Vagina (tissue), 2 donors: ENCODE measurements at regions not wholly inside any gene's neighbourhood (a gene's known extent, or its start where the extent isn't known, plus 50 kb on each side); places are given as distances from the start of the nearest gene placed in this dataset.

Experiments
- DNase-seq, 2 donors: peaks; one replicate each; pipeline ENCODE4 v3.0.0-alpha.2; 2017; ENCODE audit errors: extremely low spot score in 2 of 2
- H3K27ac ChIP-seq: fragments of 200-600 bp; sonication (generic); one replicate; pipeline ENCODE4 v1.5.1; 2019
- H3K27me3 ChIP-seq: fragments of 200-600 bp; sonication (generic); one replicate; pipeline ENCODE4 v1.5.1; 2019
- H3K36me3 ChIP-seq, 2 donors: fragments of 200-600 bp; sonication (generic); one replicate each; pipeline ENCODE4 v1.5.1; 2017 to 2019
- H3K4me1 ChIP-seq: fragments of 200-600 bp; sonication (generic); one replicate; pipeline ENCODE4 v1.5.1; 2019
- H3K4me3 ChIP-seq, 2 donors: fragments of 200-600 bp; sonication (generic); 1 replicate in 1 of 2; 2 replicates in 1 of 2; pipeline ENCODE4 v1.5.1; 2016 to 2019
- H3K9me3 ChIP-seq: fragments of 200-600 bp; sonication (generic); one replicate; pipeline ENCODE4 v1.5.1; 2019
- POLR2A ChIP-seq, 2 donors: fragments of 450-650 bp; IDR thresholded peaks; one replicate each; pipeline ENCODE4 v1.6.1; 2017; ENCODE audit warnings: antibody characterized with exemption in 2 of 2, mild to moderate bottlenecking in 2 of 2, moderate library complexity in 2 of 2
- POLR2AphosphoS5 ChIP-seq, 2 donors: sonication (generic); formaldehyde crosslinking; IDR thresholded peaks; one replicate each; pipeline ENCODE4 v1.9.0; 2017; ENCODE audit warnings: antibody characterized with exemption in 2 of 2, mild to moderate bottlenecking in 2 of 2, low read depth in 1 of 2; ENCODE audit not compliant: insufficient read depth in 1 of 2
- intact Hi-C: fragments of 100-400 bp; cut with DNase I; formaldehyde crosslinking; loops from one replicate; pipeline ENCODE4 v1.15.1; 2023
- TF ChIP-seq, protein P1 (sequence below), 3 experiments: fragments of 450-650 bp in 2 of 3; fragments of 200-600 bp in 1 of 3; sonication (generic) in 1 of 3; IDR thresholded peaks; one replicate each; pipeline ENCODE4 v1.5.1; 2017 to 2019; ENCODE audit warnings: antibody characterized with exemption in 3 of 3, mild to moderate bottlenecking in 2 of 3, moderate library complexity in 2 of 3

DNA sequence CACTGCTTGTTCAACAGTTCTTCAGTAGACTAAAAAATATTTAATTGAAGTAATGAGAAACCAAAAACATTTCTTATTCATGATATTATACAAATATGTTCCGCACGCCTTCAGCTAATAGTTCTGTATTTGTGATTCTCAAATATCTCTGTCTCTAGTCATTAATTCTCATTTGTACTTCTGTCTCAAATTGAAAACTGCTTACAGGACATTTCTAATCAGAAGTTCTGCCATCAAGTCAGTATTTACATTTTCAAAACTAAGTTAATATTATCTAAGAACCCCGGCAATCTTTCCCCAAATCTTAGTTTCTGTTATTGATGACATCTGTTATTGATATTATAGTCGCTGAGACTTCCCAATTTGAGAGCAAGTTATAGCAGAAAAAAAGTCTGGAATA is 78.6 kb upstream of the PGRMC2 start:
- TF ChIP-seq POLR2A (IDR thresholded peaks at IDR 0.05) (no peak), POLR2AphosphoS5 (IDR thresholded peaks at IDR 0.05; ENCODE audit: insufficient read depth in 1 of 2, low read depth in 1 of 2) (no peak)
- TF ChIP-seq, protein P1, sequence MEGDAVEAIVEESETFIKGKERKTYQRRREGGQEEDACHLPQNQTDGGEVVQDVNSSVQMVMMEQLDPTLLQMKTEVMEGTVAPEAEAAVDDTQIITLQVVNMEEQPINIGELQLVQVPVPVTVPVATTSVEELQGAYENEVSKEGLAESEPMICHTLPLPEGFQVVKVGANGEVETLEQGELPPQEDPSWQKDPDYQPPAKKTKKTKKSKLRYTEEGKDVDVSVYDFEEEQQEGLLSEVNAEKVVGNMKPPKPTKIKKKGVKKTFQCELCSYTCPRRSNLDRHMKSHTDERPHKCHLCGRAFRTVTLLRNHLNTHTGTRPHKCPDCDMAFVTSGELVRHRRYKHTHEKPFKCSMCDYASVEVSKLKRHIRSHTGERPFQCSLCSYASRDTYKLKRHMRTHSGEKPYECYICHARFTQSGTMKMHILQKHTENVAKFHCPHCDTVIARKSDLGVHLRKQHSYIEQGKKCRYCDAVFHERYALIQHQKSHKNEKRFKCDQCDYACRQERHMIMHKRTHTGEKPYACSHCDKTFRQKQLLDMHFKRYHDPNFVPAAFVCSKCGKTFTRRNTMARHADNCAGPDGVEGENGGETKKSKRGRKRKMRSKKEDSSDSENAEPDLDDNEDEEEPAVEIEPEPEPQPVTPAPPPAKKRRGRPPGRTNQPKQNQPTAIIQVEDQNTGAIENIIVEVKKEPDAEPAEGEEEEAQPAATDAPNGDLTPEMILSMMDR (IDR thresholded peaks at IDR 0.05), result no peak
- Histone ChIP-seq H3K4me1 (no peaks in the 10 kb centered on the region), H3K9me3 (no peaks in the 10 kb centered on the region), H3K4me3 (no peak overlapping the region), H3K36me3 (no peaks in the 10 kb centered on the region), H3K27me3 (no peaks in the 10 kb centered on the region), H3K27ac (no peak overlapping the region)
- DNase-seq, result no peak
- intact Hi-C loops, result no loop called here

DNA sequence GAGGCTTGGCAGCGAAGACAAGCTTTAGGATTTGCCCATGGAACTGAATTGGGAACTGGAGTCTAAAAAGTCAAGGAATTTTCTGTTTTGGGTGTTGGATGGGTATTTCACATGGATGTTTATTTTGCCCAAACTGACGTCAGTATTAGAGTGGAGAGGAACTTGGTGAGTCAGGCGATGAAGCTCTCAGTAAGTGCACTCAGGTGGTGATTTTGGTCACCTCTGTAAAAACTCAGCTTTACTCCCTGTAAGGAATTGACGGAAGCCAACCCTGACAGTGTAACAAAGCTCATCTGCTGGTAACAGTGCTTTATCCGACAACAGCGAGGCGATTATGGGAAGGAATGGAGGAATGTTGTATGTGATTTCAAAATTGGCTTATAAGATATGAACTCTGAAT is 77.0 kb upstream of the PGRMC2 start:
- intact Hi-C loops, result no loop called here
- no peaks in the 10 kb centered on the region for H3K9me3 ChIP-seq
- H3K36me3 ChIP-seq, result no peaks in the 10 kb centered on the region
- H3K27ac ChIP-seq, result no peak overlapping the region
- no peaks in the 10 kb centered on the region for H3K27me3 ChIP-seq
- no peaks in the 10 kb centered on the region for H3K4me1 ChIP-seq
- H3K4me3 ChIP-seq, result no peak overlapping the region
- no peak for DNase-seq
- no peak for TF ChIP-seq POLR2AphosphoS5 (IDR thresholded peaks at IDR 0.05; ENCODE audit: insufficient read depth in 1 of 2, low read depth in 1 of 2)
- TF ChIP-seq POLR2A (IDR thresholded peaks at IDR 0.05), result no peak
- TF ChIP-seq, protein P1 (IDR thresholded peaks at IDR 0.05), result no peak

DNA sequence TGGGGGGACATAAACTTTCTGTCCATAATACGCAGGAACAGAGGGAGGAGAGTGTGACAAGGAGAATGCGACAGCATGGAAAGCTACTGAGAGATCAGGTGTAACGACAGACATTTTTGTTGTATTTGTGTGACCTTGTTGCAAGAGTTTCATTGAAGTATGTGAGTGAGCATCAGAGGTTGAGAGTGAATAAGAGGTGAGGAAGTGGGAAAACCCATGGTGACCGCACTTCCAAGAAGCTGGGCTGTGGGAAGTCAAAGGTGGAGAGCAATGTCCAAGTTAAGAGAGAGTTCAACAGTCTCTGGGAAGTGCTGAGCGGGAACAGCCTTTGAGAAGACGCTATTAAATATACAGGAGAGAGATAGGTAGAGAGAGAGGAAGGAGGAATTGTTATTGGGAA is 76.4 kb upstream of the PGRMC2 start:
- no peak for DNase-seq
- intact Hi-C loops, result no loop called here
- H3K4me1 ChIP-seq, result no peaks in the 10 kb centered on the region
- TF ChIP-seq, protein P1 (IDR thresholded peaks at IDR 0.05), result no peak
- TF ChIP-seq POLR2A (IDR thresholded peaks at IDR 0.05), result no peak
- no peak for TF ChIP-seq POLR2AphosphoS5 (IDR thresholded peaks at IDR 0.05; ENCODE audit: insufficient read depth in 1 of 2, low read depth in 1 of 2)
- H3K27ac ChIP-seq, result no peak overlapping the region
- no peaks in the 10 kb centered on the region for H3K9me3 ChIP-seq
- H3K4me3 ChIP-seq, result no peak overlapping the region
- H3K27me3 ChIP-seq, result no peaks in the 10 kb centered on the region
- no peaks in the 10 kb centered on the region for H3K36me3 ChIP-seq

DNA sequence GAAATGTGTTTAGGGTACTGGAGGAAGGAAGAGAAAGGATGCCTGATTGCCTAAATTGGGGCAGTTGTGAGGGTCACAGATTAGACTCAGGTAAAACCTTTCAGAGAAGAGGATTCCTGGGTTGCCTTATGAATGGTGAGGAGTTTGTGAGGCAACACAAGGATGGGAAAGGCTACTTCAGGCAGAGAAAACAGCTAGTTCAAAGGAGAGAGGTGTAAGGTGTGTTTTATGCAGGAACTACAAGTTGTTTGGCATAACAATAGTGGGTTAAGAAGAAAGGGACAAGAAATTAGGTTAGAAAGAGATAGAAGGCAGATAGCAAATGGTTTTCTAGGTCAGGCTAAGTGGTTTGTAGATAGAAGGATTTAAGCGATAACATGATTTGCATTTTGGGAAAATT is 75.1 kb upstream of the PGRMC2 start:
- TF ChIP-seq POLR2A (IDR thresholded peaks at IDR 0.05) (no peak), POLR2AphosphoS5 (IDR thresholded peaks at IDR 0.05; ENCODE audit: insufficient read depth in 1 of 2, low read depth in 1 of 2) (no peak)
- TF ChIP-seq, protein P1 (IDR thresholded peaks at IDR 0.05), result no peak
- no peak overlapping the region for H3K4me3 ChIP-seq
- no peaks in the 10 kb centered on the region for H3K9me3 ChIP-seq
- no peak for DNase-seq
- H3K27me3 ChIP-seq, result no peaks in the 10 kb centered on the region
- no peaks in the 10 kb centered on the region for H3K4me1 ChIP-seq
- intact Hi-C loops, result no loop called here
- H3K36me3 ChIP-seq, result no peaks in the 10 kb centered on the region
- no peak overlapping the region for H3K27ac ChIP-seq

DNA sequence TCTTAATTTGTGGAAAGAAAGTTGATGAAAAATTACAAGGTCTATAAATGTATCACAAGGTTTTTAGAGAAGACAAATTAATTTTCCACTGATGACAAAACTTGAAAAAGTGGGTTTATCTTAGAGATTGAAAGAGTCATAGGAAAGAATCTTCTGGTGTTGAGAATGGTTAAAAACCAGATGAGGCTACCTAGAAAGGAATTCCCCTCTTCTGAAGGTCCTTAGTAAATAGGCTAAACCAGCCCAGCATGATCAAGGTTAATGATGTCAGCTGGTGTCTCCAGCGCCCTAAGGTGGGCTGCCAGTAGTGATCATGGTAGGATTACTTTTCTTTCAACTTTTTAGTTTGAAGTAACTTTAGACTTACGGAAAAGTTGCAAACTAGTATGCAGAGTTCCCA is 71.8 kb upstream of the PGRMC2 start:
- Histone ChIP-seq H3K9me3 (no peaks in the 10 kb centered on the region), H3K27me3 (no peaks in the 10 kb centered on the region), H3K27ac (no peak overlapping the region), H3K4me3 (no peak overlapping the region), H3K4me1 (no peaks in the 10 kb centered on the region), H3K36me3 (no peaks in the 10 kb centered on the region)
- no peak for DNase-seq
- intact Hi-C loops, result no loop called here
- TF ChIP-seq, protein P1 (IDR thresholded peaks at IDR 0.05), result no peak
- no peak for TF ChIP-seq POLR2A (IDR thresholded peaks at IDR 0.05)
- no peak for TF ChIP-seq POLR2AphosphoS5 (IDR thresholded peaks at IDR 0.05; ENCODE audit: insufficient read depth in 1 of 2, low read depth in 1 of 2)
